GM18867 (cell line): ENCODE measurements at regions not wholly inside any gene's neighbourhood (a gene's known extent, or its start where the extent isn't known, plus 50 kb on each side); places are given as distances from the start of the nearest gene placed in this dataset.

ENCODE experiments used
- ATAC-seq: cut with Tn5 transposase; IDR thresholded peaks from one replicate; pipeline ENCODE4 v1.9.1; 2021; ENCODE audit warnings: mild to moderate bottlenecking, moderate library complexity; ENCODE audit not compliant: unreplicated experiment

GRCh38 chr6:125534430-125535263 is 214.8 kb upstream of the HEY2 start:
- no peak for ATAC-seq

GRCh38 chr6:125537090-125537489 is 212.3 kb upstream of the HEY2 start:
- ATAC-seq: no peak

DNA sequence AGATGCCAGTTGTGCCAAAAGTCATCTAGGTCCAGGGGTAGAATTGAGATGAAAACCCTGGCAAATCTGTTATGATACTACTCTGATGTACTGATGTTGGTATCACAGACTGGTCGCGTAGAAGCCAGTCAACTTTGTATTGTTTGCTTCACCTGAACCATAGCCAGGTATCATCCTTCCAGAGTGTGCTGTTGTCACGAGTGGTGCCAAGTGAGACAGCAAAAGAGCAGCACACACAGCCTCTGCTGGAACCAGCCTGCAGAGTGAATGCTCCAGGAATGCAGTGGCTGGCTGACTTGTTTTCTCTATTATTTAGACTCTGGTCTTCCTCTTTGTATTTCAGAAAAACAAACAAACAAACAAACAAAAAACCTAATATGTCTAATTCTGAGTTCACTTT is 209.5 kb upstream of the HEY2 start:
- ATAC-seq: no peak

DNA sequence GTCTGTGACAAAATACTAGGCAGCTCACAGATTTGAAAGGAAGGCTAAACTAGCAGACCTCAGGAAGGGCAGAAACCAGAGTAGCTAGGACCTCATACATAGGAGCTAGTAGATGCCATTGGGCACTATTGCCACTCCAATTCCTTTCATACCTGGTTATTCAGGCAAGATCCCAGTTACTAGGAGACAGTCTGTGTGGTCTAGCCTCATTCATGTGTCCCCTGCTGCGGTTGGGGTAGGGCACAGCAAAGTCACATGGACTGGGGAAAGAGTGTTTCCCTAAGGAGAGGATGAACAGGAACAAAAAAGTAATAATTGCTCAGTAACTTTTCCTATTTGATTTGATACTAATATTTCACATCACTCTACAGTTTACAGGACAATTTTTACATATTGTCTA is 204.6 kb upstream of the HEY2 start:
- no peak for ATAC-seq

GRCh38 chr6:125546841-125547251 is 202.6 kb upstream of the HEY2 start:
- no peak for ATAC-seq

GRCh38 chr6:125547381-125547780 is 202.1 kb upstream of the HEY2 start:
- no peak for ATAC-seq

- ATAC-seq: no peak
These were observed 200.1 kb upstream of the HEY2 start for GRCh38 chr6:125549202-125549884.

DNA sequence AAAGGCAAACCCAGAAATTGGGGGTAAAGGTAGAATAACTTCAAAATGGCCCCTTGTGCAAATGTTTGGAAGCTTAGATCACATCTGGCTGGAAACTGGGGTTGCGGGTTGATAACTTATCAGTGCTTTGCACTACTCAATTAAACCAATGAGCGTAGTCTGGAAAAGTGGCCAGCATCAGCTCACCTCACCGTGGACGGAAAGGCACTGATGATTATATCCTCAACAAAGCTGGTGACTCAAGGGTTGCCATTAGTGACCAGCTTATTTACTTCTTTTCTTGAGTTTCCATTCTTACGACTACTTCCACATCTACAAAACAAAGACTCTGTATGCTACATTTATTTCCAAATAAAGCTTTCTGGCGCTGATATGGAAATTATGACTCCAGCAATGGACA is 198.5 kb upstream of the HEY2 start:
- ATAC-seq: no peak

- no peak for ATAC-seq
These were observed 196.6 kb upstream of the HEY2 start for GRCh38 chr6:125552819-125553218.

GRCh38 chr6:125554456-125554855 is 195.0 kb upstream of the HEY2 start:
- ATAC-seq: no peak

DNA sequence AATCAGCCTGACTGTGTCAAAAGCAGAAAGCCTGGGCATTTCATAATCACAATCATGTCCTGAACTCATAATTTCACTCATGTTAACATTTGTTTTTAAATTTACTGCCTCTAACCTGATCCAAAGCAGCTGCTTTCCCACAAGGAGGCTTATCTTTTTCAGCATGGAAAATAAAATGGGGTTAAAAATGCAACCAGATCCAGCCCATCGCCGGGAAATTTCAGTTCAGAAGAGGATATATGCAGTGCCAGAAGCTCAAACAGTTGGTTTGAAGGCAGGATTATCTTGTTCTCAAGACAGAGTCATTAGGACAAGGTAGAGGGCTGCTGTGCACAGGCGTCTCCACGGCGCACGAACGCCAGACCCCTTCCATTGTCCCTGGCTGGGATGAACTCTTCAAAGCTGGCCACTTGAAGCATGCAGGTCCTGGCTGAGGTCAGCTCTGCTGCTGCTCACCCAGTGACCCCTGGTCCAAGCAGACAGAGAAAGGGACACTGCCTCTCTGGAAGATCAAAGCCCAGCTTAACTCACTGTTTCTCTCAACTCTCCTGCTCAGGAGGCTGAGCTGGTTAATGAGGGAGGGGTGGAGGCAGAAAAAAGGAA is 191.1 kb upstream of the HEY2 start:
- ATAC-seq: no peak

DNA sequence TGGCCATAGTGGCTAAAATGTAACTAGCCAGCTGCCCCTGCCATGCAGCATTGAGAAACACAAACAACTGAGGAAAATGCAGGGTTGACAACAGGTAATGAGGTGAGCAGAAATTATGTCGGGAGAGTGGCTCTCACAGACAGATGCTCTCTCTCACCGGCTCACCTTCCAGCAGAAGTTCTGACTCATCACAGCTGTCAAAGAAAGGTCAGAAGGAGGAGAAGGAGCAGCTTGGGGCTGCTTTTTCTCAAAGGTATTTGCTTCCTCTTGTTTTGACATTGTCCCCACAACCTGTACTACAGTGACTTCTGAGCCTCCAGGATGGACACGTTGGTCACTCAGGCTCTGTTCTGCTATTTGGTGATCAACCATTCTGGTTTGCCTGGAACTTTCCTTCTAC is 190.5 kb upstream of the HEY2 start:
- no peak for ATAC-seq

- no peak for ATAC-seq
These were observed 187.3 kb upstream of the HEY2 start for GRCh38 chr6:125562156-125562555.

DNA sequence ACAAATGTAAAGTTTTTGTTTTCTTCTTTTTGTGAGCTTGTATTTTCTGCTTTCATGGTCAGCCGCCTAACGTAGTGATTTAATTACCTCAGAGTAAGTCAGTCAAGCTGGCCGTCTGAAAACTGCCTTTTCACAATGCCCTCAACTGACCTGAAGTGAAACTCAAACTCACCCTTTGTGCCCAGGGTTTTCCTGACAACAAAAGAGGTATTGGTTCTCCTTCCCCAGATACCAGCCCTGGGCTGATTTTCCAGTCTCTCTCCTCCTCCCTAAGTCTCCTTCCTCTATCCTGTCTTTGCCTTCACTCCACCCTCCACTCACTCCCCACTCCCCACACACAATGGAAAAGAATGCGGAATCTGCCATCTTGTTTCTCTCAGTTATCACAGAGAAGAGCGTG is 184.5 kb upstream of the HEY2 start:
- no peak for ATAC-seq

- ATAC-seq: no peak
These were observed 182.0 kb upstream of the HEY2 start for GRCh38 chr6:125567407-125567806.

- ATAC-seq: no peak
These were observed 180.8 kb upstream of the HEY2 start for GRCh38 chr6:125568609-125569008.

DNA sequence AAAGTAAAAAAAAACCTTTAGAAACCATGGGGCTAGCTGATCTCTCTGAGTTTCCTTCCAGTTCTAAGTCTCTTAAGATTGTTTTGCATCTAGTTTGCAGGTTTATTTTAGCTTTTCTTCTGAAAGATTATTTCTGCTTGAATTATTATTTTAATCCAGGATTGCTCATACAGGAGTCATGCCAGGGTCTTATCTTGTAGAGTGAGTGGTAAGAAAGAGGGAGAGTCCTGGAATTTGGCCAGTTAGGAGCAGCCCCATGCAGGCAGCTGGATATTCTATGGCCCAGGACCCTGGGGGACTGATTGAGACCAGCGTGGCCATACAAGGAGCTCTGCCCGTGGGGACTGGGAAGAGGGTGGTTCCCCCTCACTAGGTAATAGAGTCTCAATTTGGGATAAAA is 178.9 kb upstream of the HEY2 start:
- ATAC-seq: no peak

DNA sequence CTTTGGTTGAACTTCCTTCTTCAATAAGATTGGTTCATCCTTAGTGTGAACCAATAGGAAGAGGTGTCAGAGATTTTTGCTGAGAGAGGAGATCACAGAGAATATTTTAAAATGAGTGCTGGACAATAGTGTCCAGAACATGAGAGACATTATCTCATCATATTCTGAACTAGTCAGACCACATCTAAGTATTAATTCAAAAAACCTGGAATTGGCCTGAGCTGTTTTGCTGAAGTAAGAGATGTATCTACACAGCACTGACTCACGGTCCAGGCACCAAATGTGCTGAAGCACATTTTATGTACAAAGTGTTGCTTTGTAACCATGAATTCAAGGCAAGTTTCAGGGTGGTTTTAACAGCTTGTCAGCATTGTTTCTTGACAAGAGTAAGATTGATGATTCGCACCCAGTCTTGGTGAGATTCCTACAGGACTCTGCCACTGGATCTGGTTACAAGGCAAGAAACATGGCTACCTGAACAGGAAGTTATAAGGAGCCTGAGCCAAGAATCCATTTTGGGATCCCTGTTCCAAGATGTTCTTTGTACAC is 178.2 kb upstream of the HEY2 start:
- ATAC-seq: no peak

- no peak for ATAC-seq
These were observed 174.8 kb upstream of the HEY2 start for GRCh38 chr6:125574604-125575003.

DNA sequence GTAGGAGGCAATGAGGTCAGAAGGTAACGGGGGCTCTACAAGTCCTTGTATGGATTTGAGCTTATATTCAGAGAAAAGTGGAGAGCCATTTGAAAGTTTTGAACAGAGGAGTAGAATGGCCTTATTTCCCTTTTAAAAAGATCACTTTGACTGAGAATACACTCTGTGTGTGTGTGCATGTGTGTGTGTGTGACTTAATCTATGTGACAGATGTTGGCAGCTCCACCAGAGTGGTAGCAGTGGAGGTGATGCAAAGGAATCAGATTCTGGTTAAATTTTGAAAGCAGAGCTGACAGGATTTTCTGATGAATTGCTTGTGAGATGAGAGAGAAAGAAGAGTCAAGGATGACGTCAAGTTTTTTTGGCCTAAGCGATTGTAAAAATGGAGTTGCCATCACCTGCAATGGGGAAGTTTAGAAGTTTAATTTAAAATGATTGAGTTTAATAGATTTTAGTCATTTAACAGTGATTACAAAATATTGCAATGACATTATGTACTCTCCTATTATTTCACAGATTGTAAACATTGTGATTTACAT is 172.2 kb upstream of the HEY2 start:
- ATAC-seq: no peak

GRCh38 chr6:125584468-125584939 is 164.9 kb upstream of the HEY2 start:
- no peak for ATAC-seq
